WTC11 (cell line): ENCODE measurements at regions not wholly inside any gene's neighbourhood (a gene's known extent, or its start where the extent isn't known, plus 50 kb on each side); places are given as distances from the start of the nearest gene placed in this dataset.

Experiments used
- ATAC-seq: fragments of 200-7000 bp; cut with Tn5 transposase; 2 replicates; pipeline ENCODE4 v1.10.0; 2021; ENCODE audit warnings: mild to moderate bottlenecking, moderate library complexity
- CTCF ChIA-PET: fragments of 300-600 bp; sonication (Branson Sonifier 250); formaldehyde crosslinking; loops from one replicate; lab custom pipeline; 2021; ENCODE audit warnings: antibody characterized with exemption; lab: Charles Lee
- POLR2A ChIA-PET: fragments of 350-600 bp; sonication (Branson Sonifier 250); formaldehyde crosslinking; loops from one replicate; lab custom pipeline; 2021; ENCODE audit warnings: antibody characterized with exemption; lab: Charles Lee
- DNase-seq: peaks from one replicate; pipeline ENCODE4 v3.0.0; 2021; ENCODE audit warnings: low spot score
- H3K27ac Mint-ChIP-seq: 2 replicates; pipeline ENCODE4 v1.8.0; 2021; ENCODE audit warnings: mixed read lengths
- H3K27me3 Mint-ChIP-seq: 2 replicates; pipeline ENCODE4 v1.8.0; 2021; ENCODE audit warnings: low read depth, mild to moderate bottlenecking, moderate library complexity, mixed read lengths
- H3K36me3 Mint-ChIP-seq: 2 replicates; pipeline ENCODE4 v1.8.0; 2021; ENCODE audit warnings: mixed read lengths
- H3K4me1 Mint-ChIP-seq: 2 replicates; pipeline ENCODE4 v1.8.0; 2022; ENCODE audit warnings: mixed read lengths
- H3K4me3 Mint-ChIP-seq: 2 replicates; pipeline ENCODE4 v1.8.0; 2021; ENCODE audit warnings: mild to moderate bottlenecking, moderate library complexity, mixed read lengths
- H3K9me3 Mint-ChIP-seq: 2 replicates; pipeline ENCODE4 v1.8.0; 2021; ENCODE audit warnings: mixed read lengths
- AFF4 ChIP-seq: sonication (generic); formaldehyde crosslinking; IDR thresholded peaks from 2 replicates; pipeline ENCODE4 v1.8.1; 2023; ENCODE audit warnings: mild to moderate bottlenecking, missing genetic modification reagents, borderline replicate concordance
- ATF1 ChIP-seq: sonication (generic); formaldehyde crosslinking; IDR thresholded peaks from 2 replicates; pipeline ENCODE4 v1.8.1; 2023; ENCODE audit warnings: mild to moderate bottlenecking, moderate library complexity, missing genetic modification reagents
- CBFB ChIP-seq: sonication (generic); formaldehyde crosslinking; IDR thresholded peaks from 2 replicates; pipeline ENCODE4 v1.8.1; 2022; ENCODE audit warnings: mild to moderate bottlenecking, low read depth, missing genetic modification reagents
- ELF4 ChIP-seq: sonication (generic); formaldehyde crosslinking; IDR thresholded peaks from 2 replicates; pipeline ENCODE4 v1.8.1; 2022; ENCODE audit warnings: low read depth, mild to moderate bottlenecking, moderate library complexity, missing genetic modification reagents
- ESRRA ChIP-seq: sonication (generic); formaldehyde crosslinking; IDR thresholded peaks from 2 replicates; pipeline ENCODE4 v1.8.1; 2022; ENCODE audit warnings: mild to moderate bottlenecking, missing genetic modification reagents, borderline replicate concordance
- GTF2I ChIP-seq: fragments of 250-450 bp; sonication (Bioruptor Pico); conservative IDR thresholded peaks from 2 replicates; pipeline ENCODE4 v1.4.0; 2021; ENCODE audit warnings: mild to moderate bottlenecking
- HMGA2 ChIP-seq: fragments of 250-450 bp; sonication (Bioruptor Pico); IDR thresholded peaks from 2 replicates; pipeline ENCODE4 v1.4.0; 2021; ENCODE audit warnings: mild to moderate bottlenecking, moderate library complexity
- JUN ChIP-seq: sonication (generic); formaldehyde crosslinking; IDR thresholded peaks from 2 replicates; pipeline ENCODE4 v1.8.0; 2023; ENCODE audit warnings: mild to moderate bottlenecking, missing genetic modification reagents
- MXD4 ChIP-seq: fragments of 250-450 bp; sonication (Bioruptor Pico); IDR thresholded peaks from 2 replicates; pipeline ENCODE4 v1.8.0; 2021; ENCODE audit warnings: mild to moderate bottlenecking, moderate library complexity, borderline replicate concordance
- NFATC4 ChIP-seq: fragments of 250-450 bp; sonication (Bioruptor Pico); IDR thresholded peaks from 2 replicates; pipeline ENCODE4 v1.9.0; 2021; ENCODE audit warnings: mild to moderate bottlenecking
- NFE2L1 ChIP-seq: sonication (generic); formaldehyde crosslinking; IDR thresholded peaks from 2 replicates; pipeline ENCODE4 v1.8.1; 2023; ENCODE audit warnings: missing genetic modification reagents
- NR3C1 ChIP-seq: sonication (generic); formaldehyde crosslinking; conservative IDR thresholded peaks from 2 replicates; pipeline ENCODE4 v1.8.1; 2023; ENCODE audit warnings: low read depth, mild to moderate bottlenecking, missing genetic modification reagents
- TEAD1 ChIP-seq: sonication (generic); formaldehyde crosslinking; IDR thresholded peaks from 2 replicates; pipeline ENCODE4 v1.8.0; 2022; ENCODE audit warnings: mild to moderate bottlenecking, missing genetic modification reagents
- TP53 ChIP-seq: sonication (generic); formaldehyde crosslinking; IDR thresholded peaks from 2 replicates; pipeline ENCODE4 v1.8.1; 2023; ENCODE audit warnings: mild to moderate bottlenecking, missing genetic modification reagents
- ZNF425 ChIP-seq: fragments of 250-450 bp; sonication (Bioruptor Pico); conservative IDR thresholded peaks from 2 replicates; pipeline ENCODE4 v1.9.0; 2021; ENCODE audit warnings: mild to moderate bottlenecking
- ZNF512 ChIP-seq: sonication (generic); formaldehyde crosslinking; IDR thresholded peaks from 2 replicates; pipeline ENCODE4 v1.8.1; 2022; ENCODE audit warnings: missing genetic modification reagents, borderline replicate concordance
- TF ChIP-seq, protein P1 (sequence below): sonication (generic); formaldehyde crosslinking; IDR thresholded peaks from 2 replicates; pipeline ENCODE4 v1.8.1; 2023; ENCODE audit warnings: mild to moderate bottlenecking, missing genetic modification reagents, moderate library complexity
- TF ChIP-seq, protein P2 (sequence below): sonication (generic); formaldehyde crosslinking; IDR thresholded peaks from 2 replicates; pipeline ENCODE4 v1.8.1; 2023; ENCODE audit warnings: mild to moderate bottlenecking, missing genetic modification reagents

- TF ChIP-seq ZNF512 (CRISPR knock-in tag) (no peak), ESRRA (CRISPR knock-in tag) (no peak), TEAD1 (CRISPR knock-in tag) (no peak), JUN (CRISPR knock-in tag) (no peak), NFE2L1 (no peak), GTF2I (CRISPR knock-in tag) (no peak), MXD4 (CRISPR knock-in tag) (no peak)
- TF ChIP-seq, protein P1, sequence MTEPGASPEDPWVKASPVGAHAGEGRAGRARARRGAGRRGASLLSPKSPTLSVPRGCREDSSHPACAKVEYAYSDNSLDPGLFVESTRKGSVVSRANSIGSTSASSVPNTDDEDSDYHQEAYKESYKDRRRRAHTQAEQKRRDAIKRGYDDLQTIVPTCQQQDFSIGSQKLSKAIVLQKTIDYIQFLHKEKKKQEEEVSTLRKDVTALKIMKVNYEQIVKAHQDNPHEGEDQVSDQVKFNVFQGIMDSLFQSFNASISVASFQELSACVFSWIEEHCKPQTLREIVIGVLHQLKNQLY (CRISPR knock-in tag), result no peak
- TF ChIP-seq, protein P2, sequence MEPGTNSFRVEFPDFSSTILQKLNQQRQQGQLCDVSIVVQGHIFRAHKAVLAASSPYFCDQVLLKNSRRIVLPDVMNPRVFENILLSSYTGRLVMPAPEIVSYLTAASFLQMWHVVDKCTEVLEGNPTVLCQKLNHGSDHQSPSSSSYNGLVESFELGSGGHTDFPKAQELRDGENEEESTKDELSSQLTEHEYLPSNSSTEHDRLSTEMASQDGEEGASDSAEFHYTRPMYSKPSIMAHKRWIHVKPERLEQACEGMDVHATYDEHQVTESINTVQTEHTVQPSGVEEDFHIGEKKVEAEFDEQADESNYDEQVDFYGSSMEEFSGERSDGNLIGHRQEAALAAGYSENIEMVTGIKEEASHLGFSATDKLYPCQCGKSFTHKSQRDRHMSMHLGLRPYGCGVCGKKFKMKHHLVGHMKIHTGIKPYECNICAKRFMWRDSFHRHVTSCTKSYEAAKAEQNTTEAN (CRISPR knock-in tag), result no peak
These were observed 541.2 kb downstream of the BUD13 start (continued) for GRCh38 chr11:116231543-116231942.

DNA sequence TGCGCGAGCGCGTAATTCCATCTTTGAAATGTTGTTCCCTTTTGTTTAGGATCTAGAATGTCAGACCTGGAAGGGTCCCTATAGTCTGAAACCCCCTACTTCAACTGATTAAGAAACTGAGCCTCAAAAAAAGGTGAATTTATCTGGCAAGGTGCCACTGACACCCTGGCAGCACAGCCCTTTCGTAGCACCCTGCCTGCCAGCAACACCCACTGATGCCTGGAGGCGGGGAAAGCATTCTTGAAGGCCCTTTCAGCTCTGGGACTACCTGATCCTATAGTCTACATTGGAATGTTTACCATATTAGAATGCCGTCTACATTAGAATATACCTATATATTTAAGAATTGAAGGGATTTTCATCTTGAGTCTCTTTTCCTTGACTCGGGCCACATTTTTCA is 542.3 kb downstream of the BUD13 start:
- DNase-seq, result no peak
- TF ChIP-seq NFATC4 (CRISPR knock-in tag) (no peak), HMGA2 (CRISPR knock-in tag) (no peak), ATF1 (CRISPR knock-in tag) (no peak), AFF4 (CRISPR knock-in tag) (no peak), GTF2I (CRISPR knock-in tag) (no peak), CBFB (no peak), TP53 (CRISPR knock-in tag) (no peak), ELF4 (CRISPR knock-in tag) (no peak), NR3C1 (CRISPR knock-in tag) (no peak), JUN (CRISPR knock-in tag) (no peak), ZNF425 (CRISPR knock-in tag) (no peak)
- TF ChIP-seq, protein P2 (CRISPR knock-in tag), result no peak
- TF ChIP-seq, protein P1 (CRISPR knock-in tag), result no peak
- no peaks in the 10 kb centered on the region for H3K27me3 Mint-ChIP-seq
- no peak overlapping the region for H3K27ac Mint-ChIP-seq
- no peak overlapping the region for H3K4me3 Mint-ChIP-seq
- no peak for ATAC-seq
- ChIA-PET CTCF (interaction anchor here (1.3 to 5.6 kb wide), 2 partner anchors 14 to 269 kb away, joined by 3 to 32 read pairs; no protein-coding TSS in a partner anchor), POLR2A (no interaction called here)
- peaks cover 28% of the 10 kb centered on the region for H3K4me1 Mint-ChIP-seq
- no peaks in the 10 kb centered on the region for H3K9me3 Mint-ChIP-seq
- H3K36me3 Mint-ChIP-seq, result no peaks in the 10 kb centered on the region; the same call in 1 of the 2 replicates
